SK-N-SH treated with all-trans-retinoic acid at 6 μM for 48 hours (cell line): ENCODE measurements at regions not wholly inside any gene's neighbourhood (a gene's known extent, or its start where the extent isn't known, plus 50 kb on each side); places are given as distances from the start of the nearest gene placed in this dataset.

Source experiments
- GLIS3 ChIP-seq: fragments of 250-450 bp; sonication (Bioruptor Pico); IDR thresholded peaks from 2 replicates; pipeline ENCODE4 v1.5.0; 2020; ENCODE audit warnings: mild to moderate bottlenecking, moderate library complexity
- ZFP30 ChIP-seq: fragments of 450-650 bp; formaldehyde crosslinking; IDR thresholded peaks from 2 replicates; pipeline ENCODE4 v1.5.0; 2022; ENCODE audit warnings: mild to moderate bottlenecking, moderate library complexity

GRCh38 chr4:14783011-14783877 lies 219.0 kb upstream of the CPEB2 start:
- TF ChIP-seq GLIS3 (CRISPR knock-in tag): no peak
- no peak for TF ChIP-seq ZFP30 (CRISPR knock-in tag)
